GM12878 (cell line): ENCODE measurements at regions not wholly inside any gene's neighbourhood (a gene's known extent, or its start where the extent isn't known, plus 50 kb on each side); places are given as distances from the start of the nearest gene placed in this dataset.

ENCODE experiments used
- ATAC-seq: fragments of 200-7000 bp; cut with Tn5 transposase; 3 replicates; pipeline ENCODE4 v1.9.1; 2020; ENCODE audit warnings: mild to moderate bottlenecking, moderate library complexity
- BruUV-seq: library from RNA; stranded (reverse); fragments of 400-500 nt; replicated peaks from 2 replicates; lab custom pipeline; 2021; lab: Mats Ljungman, UMichigan
- CTCF ChIA-PET: fragments of 300-600 bp; sonication (Branson Sonifier 250); formaldehyde crosslinking; extraction: SDS; loops from one replicate; lab custom pipeline; 2021; ENCODE audit warnings: inconsistent platforms; lab: Yijun Ruan, JAX
- POLR2A ChIA-PET: fragments of 350-600 bp; formaldehyde crosslinking; extraction: SDS; loops from one replicate; lab custom pipeline; 2021; ENCODE audit warnings: inconsistent platforms; lab: Charles Lee
- RAD21 ChIA-PET: fragments of 300-600 bp; sonication (Branson Sonifier 250); formaldehyde crosslinking; loops from one replicate; lab custom pipeline; 2023; ENCODE audit warnings: antibody characterized with exemption; ENCODE audit not compliant: unreplicated experiment; lab: Charles Lee
- SMC1A ChIA-PET: fragments of 300-600 bp; sonication (Branson Sonifier 250); formaldehyde crosslinking; loops from one replicate; lab custom pipeline; 2023; ENCODE audit not compliant: unreplicated experiment, uncharacterized antibody; lab: Charles Lee
- DNase-seq: peaks from one replicate; pipeline ENCODE4 v3.0.0-alpha.2; 2011; ENCODE audit warnings: low read depth, low spot score
- FAIRE-seq: peaks from 3 replicates; lab custom pipeline; 2011; peaks lifted over from hg19 to GRCh38; lab: Jason Lieb, UNC
- H2AFZ ChIP-seq: 2 replicates; pipeline ENCODE4 v1.6.0; 2011; ENCODE audit warnings: low read depth, low read length, control low read depth; ENCODE audit not compliant: control insufficient read depth
- H3K27ac ChIP-seq: 2 replicates; pipeline ENCODE4 v1.5.1; 2011; ENCODE audit warnings: control low read depth; ENCODE audit not compliant: control insufficient read depth, insufficient read depth
- H3K27me3 ChIP-seq, 2 experiments: replicated peaks in 1 of 2; 2 replicates each; pipeline versions ENCODE4 v1.6.0 to v1.6.1; 2011; ENCODE audit warnings: low read length in 1 of 2; ENCODE audit not compliant: control insufficient read depth in 2 of 2, insufficient read depth in 2 of 2
- H3K36me3 ChIP-seq, 2 experiments: 2 replicates each; pipeline ENCODE4 v1.5.1; 2011; ENCODE audit warnings: low read length in 1 of 2; ENCODE audit not compliant: control insufficient read depth in 2 of 2, insufficient read depth in 2 of 2
- H3K4me1 ChIP-seq: 2 replicates; pipeline ENCODE4 v1.6.1; 2011; ENCODE audit warnings: mild to moderate bottlenecking, low read length, moderate library complexity, mixed read lengths; ENCODE audit not compliant: control insufficient read depth, insufficient read depth
- H3K4me2 ChIP-seq: 2 replicates; pipeline ENCODE4 v1.6.0; 2011; ENCODE audit warnings: control low read depth; ENCODE audit not compliant: control insufficient read depth, insufficient read depth
- H3K4me3 ChIP-seq: fragments of 200-600 bp; sonication (generic); 2 replicates; pipeline ENCODE4 v1.5.1; 2016
- H3K79me2 ChIP-seq: 2 replicates; pipeline ENCODE4 v1.6.0; 2011; ENCODE audit warnings: low read length; ENCODE audit not compliant: control insufficient read depth, insufficient read depth
- H3K9ac ChIP-seq: 2 replicates; pipeline ENCODE4 v1.8.0; 2011; ENCODE audit warnings: low read length, control low read depth, mixed read lengths; ENCODE audit not compliant: control insufficient read depth, insufficient read depth
- H3K9me3 ChIP-seq: replicated peaks from 3 replicates; pipeline ENCODE4 v1.5.1; 2011; ENCODE audit warnings: mild to moderate bottlenecking, low read length; ENCODE audit not compliant: control insufficient read depth, insufficient read depth
- H4K20me1 ChIP-seq: 2 replicates; pipeline ENCODE4 v1.6.0; 2011; ENCODE audit not compliant: control insufficient read depth, insufficient read depth
- ATF2 ChIP-seq: IDR thresholded peaks from 2 replicates; pipeline ENCODE4 v1.6.1; 2012; ENCODE audit warnings: low read length, inconsistent platforms
- BACH1 ChIP-seq: fragments of 450-650 bp; IDR thresholded peaks from 2 replicates; pipeline ENCODE4 v1.6.1; 2017; ENCODE audit warnings: mild to moderate bottlenecking, borderline replicate concordance
- CEBPB ChIP-seq, 2 experiments: fragments of 150-350 bp in 1 of 2; IDR thresholded peaks; 2 replicates each; pipeline ENCODE4 v1.6.1; 2012 to 2014; ENCODE audit warnings: low read depth in 2 of 2, low read length in 2 of 2, borderline replicate concordance in 1 of 2, inconsistent platforms in 1 of 2
- E2F8 ChIP-seq: fragments of 450-650 bp; IDR thresholded peaks from 2 replicates; pipeline ENCODE4 v1.6.1; 2018; ENCODE audit warnings: mild to moderate bottlenecking, low read depth, moderate library complexity; ENCODE audit not compliant: partially characterized antibody
- EED ChIP-seq: sonication (generic); IDR thresholded peaks from 2 replicates; pipeline ENCODE4 v1.6.1; 2016; ENCODE audit warnings: antibody characterized with exemption, low read depth
- ETV6 ChIP-seq, 2 experiments: fragments of 450-650 bp in 1 of 2; IDR thresholded peaks in 1 of 2; conservative IDR thresholded peaks in 1 of 2; 2 replicates each; pipeline ENCODE4 v1.6.1; 2014; ENCODE audit warnings: antibody characterized with exemption in 1 of 2, borderline replicate concordance in 1 of 2, low read depth in 1 of 2, mild to moderate bottlenecking in 1 of 2, moderate library complexity in 1 of 2
- GABPA ChIP-seq: IDR thresholded peaks from 2 replicates; pipeline ENCODE4 v1.6.1; 2014; ENCODE audit warnings: antibody characterized with exemption, low read depth, mild to moderate bottlenecking, inconsistent platforms
- LARP7 ChIP-seq: fragments of 450-650 bp; IDR thresholded peaks from 2 replicates; pipeline ENCODE4 v1.6.1; 2017; ENCODE audit warnings: mild to moderate bottlenecking
- NFIC ChIP-seq: IDR thresholded peaks from 2 replicates; pipeline ENCODE4 v1.6.1; 2012; ENCODE audit warnings: low read depth, mild to moderate bottlenecking, inconsistent platforms, low read length, moderate library complexity
- NRF1 ChIP-seq: conservative IDR thresholded peaks from 2 replicates; pipeline ENCODE4 v1.6.1; 2011; ENCODE audit warnings: mild to moderate bottlenecking, low read depth, low read length, improper control_type of control experiment
- RBBP5 ChIP-seq: fragments of 200-600 bp; sonication (generic); conservative IDR thresholded peaks from 2 replicates; pipeline ENCODE4 v1.6.1; 2016
- RUNX3 ChIP-seq: IDR thresholded peaks from 2 replicates; pipeline ENCODE4 v1.6.1; 2012; ENCODE audit warnings: low read length, inconsistent platforms
- SUZ12 ChIP-seq: fragments of 200-600 bp; sonication (generic); IDR thresholded peaks from one replicate; pipeline ENCODE4 v1.6.1; 2018; ENCODE audit warnings: antibody characterized with exemption, mild to moderate bottlenecking; ENCODE audit not compliant: unreplicated experiment
- ZNF274 ChIP-seq: IDR thresholded peaks from one replicate; pipeline ENCODE4 v1.8.0; 2011; ENCODE audit not compliant: insufficient read length, insufficient read depth
- WGBS: methylation state at CpG from one replicate; pipeline ENCODE4 v1.1.6; 2016; ENCODE audit warnings: low lambda C conversion rate; ENCODE audit not compliant: insufficient replicate concordance, insufficient coverage; ENCODE audit errors: missing lambda C conversion rate; 5-methylcytosine and 5-hydroxymethylcytosine counted together
- in situ Hi-C: fragments of 300-500 bp; cut with MboI; formaldehyde crosslinking; loops from 9 replicates; pipeline ENCODE4 v1.14.3; 2018; ENCODE audit warnings: mixed read lengths
- intact Hi-C: fragments of 100-400 bp; cut with micrococcal nuclease; formaldehyde crosslinking; loops from one replicate; pipeline ENCODE4 v1.14.2; 2022; ENCODE audit not compliant: unreplicated experiment
- TF ChIP-seq, protein P1 (sequence below): fragments of 150-350 bp; IDR thresholded peaks from 2 replicates; pipeline ENCODE4 v1.6.1; 2014; ENCODE audit warnings: mild to moderate bottlenecking, low read depth, low read length
- TF ChIP-seq, protein P2 (sequence below): IDR thresholded peaks from 2 replicates; pipeline ENCODE4 v1.6.1; 2011; ENCODE audit warnings: low read depth, low read length, improper control_type of control experiment, borderline replicate concordance

DNA sequence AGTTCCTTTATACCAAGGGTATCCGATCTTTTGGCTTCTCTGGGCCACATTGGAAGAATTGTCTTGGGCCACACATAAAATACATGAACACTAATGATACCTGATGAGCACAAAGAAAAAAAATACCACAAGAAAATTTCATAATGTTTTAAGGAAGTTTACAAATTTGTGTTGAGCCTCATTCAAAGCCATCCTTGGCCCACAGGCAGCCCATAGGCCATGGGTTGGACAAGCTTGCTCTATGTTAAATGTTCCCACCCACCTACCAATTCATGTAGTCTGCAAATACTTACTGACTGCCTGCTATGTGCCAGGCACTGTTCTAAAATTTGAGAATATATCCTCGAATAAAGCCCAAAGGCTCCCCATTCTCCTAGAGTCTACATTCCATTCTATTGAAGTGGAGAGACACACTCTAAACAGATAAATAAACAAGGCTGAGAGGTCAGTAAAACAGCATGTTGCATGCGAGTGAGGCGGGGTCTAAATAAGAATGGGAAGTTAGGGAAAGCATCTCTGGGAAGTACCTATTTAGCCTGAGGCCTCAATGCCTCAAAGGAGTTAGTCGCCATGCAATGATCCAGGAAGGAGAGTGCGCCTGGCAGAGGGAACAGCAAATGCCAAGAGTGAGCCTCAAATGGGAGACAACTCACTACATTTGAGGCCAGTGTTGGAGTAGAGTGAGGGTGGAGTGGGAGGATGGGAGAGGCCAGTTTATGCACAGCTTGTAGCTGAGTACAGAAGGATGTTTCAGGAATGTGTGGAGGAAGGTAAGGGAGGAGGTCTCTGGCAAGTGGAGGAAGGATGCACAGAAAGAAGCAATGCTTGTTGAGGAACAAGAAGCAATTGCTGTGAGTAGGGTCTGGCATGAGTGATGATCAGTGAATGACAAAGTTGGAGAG, 52.5 kb upstream of the CLDN10 start (continued):
- TF ChIP-seq NFIC, result no peak
- no peak for TF ChIP-seq BACH1

DNA sequence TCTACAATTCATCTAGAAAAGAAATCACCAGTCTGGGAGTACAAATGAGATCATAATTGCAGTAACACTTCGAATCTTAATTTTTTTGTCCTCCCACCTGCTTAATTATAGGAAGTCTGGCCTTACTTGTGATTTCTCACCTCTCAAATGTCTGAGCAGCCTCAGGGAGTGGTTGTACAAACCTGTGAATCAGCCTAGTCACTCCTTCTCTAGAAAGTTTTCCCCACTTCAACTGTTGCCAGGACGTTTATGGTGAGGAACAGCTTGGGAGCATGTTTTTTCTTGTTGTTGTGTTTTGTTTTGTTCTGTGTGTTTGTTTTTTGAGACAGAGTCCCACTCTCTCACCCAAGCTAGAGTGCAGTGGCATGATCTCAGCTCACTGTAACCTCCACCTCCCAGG, 50.3 kb upstream of the CLDN10 start:
- H3K9ac ChIP-seq, result no peak overlapping the region
- 0% methylated on average over 2 of the region's 2 CpGs for WGBS
- in situ Hi-C loops (no loop called here), intact Hi-C loops (no loop called here)
- H4K20me1 ChIP-seq, result no peaks in the 10 kb centered on the region
- H3K4me3 ChIP-seq, result no peak overlapping the region
- no peaks in the 10 kb centered on the region for H3K79me2 ChIP-seq
- H3K4me1 ChIP-seq, result no peaks in the 10 kb centered on the region
- DNase-seq (no peak), FAIRE-seq (no peak), ATAC-seq (no peak)
- no peaks in the 10 kb centered on the region for H3K36me3 ChIP-seq
- CTCF ChIA-PET, result interaction anchor here (2.2 kb wide), 1 partner anchor 9 kb away, joined by 6 read pairs; no protein-coding TSS in a partner anchor
- no peaks in the 10 kb centered on the region for H3K27me3 ChIP-seq
- no peak overlapping the region for H3K27ac ChIP-seq
- SMC1A ChIA-PET, result no interaction called here
- POLR2A ChIA-PET, result no interaction called here
- H2AFZ ChIP-seq, result no peak overlapping the region
- BruUV-seq, result no TSS peak
- H3K9me3 ChIP-seq, result no peaks in the 10 kb centered on the region; the same call in 2 of the 3 replicates
- RAD21 ChIA-PET, result interaction anchor here (1.2 kb wide), 1 partner anchor 98 kb away, joined by 3 read pairs; no protein-coding TSS in a partner anchor
- H3K4me2 ChIP-seq, result no peak overlapping the region
- TF ChIP-seq ZNF274 (no peak), EED (no peak), RBBP5 (no peak), LARP7 (no peak), GABPA (no peak), CEBPB (IDR thresholded peaks at IDR 0.05; ENCODE audit: borderline replicate concordance in 1 of 2, low read depth in 2 of 2, low read length in 2 of 2) (no peak), SUZ12 (no peak), ETV6 (conservative IDR thresholded peaks at IDR 0.05 in 1 of 2, IDR thresholded peaks at IDR 0.05 in 1 of 2; ENCODE audit: borderline replicate concordance in 1 of 2, low read depth in 1 of 2) (no peak), ATF2 (no peak), RUNX3 (no peak), NRF1 (no peak), E2F8 (no peak)
- TF ChIP-seq, protein P1, sequence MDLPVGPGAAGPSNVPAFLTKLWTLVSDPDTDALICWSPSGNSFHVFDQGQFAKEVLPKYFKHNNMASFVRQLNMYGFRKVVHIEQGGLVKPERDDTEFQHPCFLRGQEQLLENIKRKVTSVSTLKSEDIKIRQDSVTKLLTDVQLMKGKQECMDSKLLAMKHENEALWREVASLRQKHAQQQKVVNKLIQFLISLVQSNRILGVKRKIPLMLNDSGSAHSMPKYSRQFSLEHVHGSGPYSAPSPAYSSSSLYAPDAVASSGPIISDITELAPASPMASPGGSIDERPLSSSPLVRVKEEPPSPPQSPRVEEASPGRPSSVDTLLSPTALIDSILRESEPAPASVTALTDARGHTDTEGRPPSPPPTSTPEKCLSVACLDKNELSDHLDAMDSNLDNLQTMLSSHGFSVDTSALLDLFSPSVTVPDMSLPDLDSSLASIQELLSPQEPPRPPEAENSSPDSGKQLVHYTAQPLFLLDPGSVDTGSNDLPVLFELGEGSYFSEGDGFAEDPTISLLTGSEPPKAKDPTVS, result no peak
- TF ChIP-seq, protein P2, sequence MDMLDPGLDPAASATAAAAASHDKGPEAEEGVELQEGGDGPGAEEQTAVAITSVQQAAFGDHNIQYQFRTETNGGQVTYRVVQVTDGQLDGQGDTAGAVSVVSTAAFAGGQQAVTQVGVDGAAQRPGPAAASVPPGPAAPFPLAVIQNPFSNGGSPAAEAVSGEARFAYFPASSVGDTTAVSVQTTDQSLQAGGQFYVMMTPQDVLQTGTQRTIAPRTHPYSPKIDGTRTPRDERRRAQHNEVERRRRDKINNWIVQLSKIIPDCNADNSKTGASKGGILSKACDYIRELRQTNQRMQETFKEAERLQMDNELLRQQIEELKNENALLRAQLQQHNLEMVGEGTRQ, result no peak
